ENCODE measurements at regions not wholly inside any gene's neighbourhood (a gene's known extent, or its start where the extent isn't known, plus 50 kb on each side); places are given as distances from the start of the nearest gene placed in this dataset.

GRCh38 chr7:79982141-79982770 lies 152.4 kb upstream of the GNAI1 start:
- H2AFZ ChIP-seq = no peak overlapping the region
- H3K27me3 ChIP-seq (ENCODE audit: insufficient read depth, low read depth) = no peaks in the 10 kb centered on the region

GRCh38 chr7:79980376-79980775 lies 154.3 kb upstream of the GNAI1 start:
- H4K20me1 ChIP-seq (ENCODE audit: insufficient read depth) = no peaks in the 10 kb centered on the region

More at GRCh38 chr7:79982141-79982770, 152.4 kb upstream of the GNAI1 start:
- Histone ChIP-seq H3K36me3 (ENCODE audit: low read depth) (no peaks in the 10 kb centered on the region), H4K20me1 (ENCODE audit: insufficient read depth) (no peaks in the 10 kb centered on the region), H3K4me2 (peak overlapping the region; percentile 24; the same call in 1 of the 2 replicates), H3K27ac (no peak overlapping the region), H3K9me3 (ENCODE audit: insufficient read depth, low read depth) (no peaks in the 10 kb centered on the region), H3K9me2 (ENCODE audit: insufficient read depth) (no peaks in the 10 kb centered on the region), H3K79me2 (ENCODE audit: low read depth) (no peaks in the 10 kb centered on the region), H3K4me1 (replicated peaks; ENCODE audit: insufficient read depth) (peaks cover 12% of the 10 kb centered on the region), H3K4me3 (no peak overlapping the region), H3F3A (ENCODE audit: insufficient read depth, low read depth) (no peaks in the 10 kb centered on the region)
- no peak for TF ChIP-seq CTCF (conservative IDR thresholded peaks at IDR 0.05)
- no peak for TF ChIP-seq EZH2 (IDR thresholded peaks at IDR 0.05; ENCODE audit: low read depth)
- ChIA-PET POLR2A (ENCODE audit: unreplicated experiment) (no interaction called here), CTCF (no interaction called here)
- DNase-seq = no peak
- BruUV-seq (replicated peaks) = no TSS peak
- intact Hi-C loops (cut with micrococcal nuclease; ENCODE audit: unreplicated experiment) = no loop called here

GRCh38 chr7:79979437-79979836 lies 155.2 kb upstream of the GNAI1 start:
- POLR2A ChIA-PET (ENCODE audit: unreplicated experiment) = interaction anchor here (0.6 kb wide), 1 partner anchor 11 kb away, joined by 7 read pairs; no protein-coding TSS in a partner anchor
- no peaks in the 10 kb centered on the region for H3K9me2 ChIP-seq (ENCODE audit: insufficient read depth)
- no peaks in the 10 kb centered on the region for H3K9me3 ChIP-seq (ENCODE audit: insufficient read depth, low read depth)
- H4K20me1 ChIP-seq (ENCODE audit: insufficient read depth) = no peaks in the 10 kb centered on the region
- no peak overlapping the region for H3K4me3 ChIP-seq
- H3F3A ChIP-seq (ENCODE audit: insufficient read depth, low read depth) = no peaks in the 10 kb centered on the region
- TF ChIP-seq EZH2 (IDR thresholded peaks at IDR 0.05; ENCODE audit: low read depth) (no peak), CTCF (conservative IDR thresholded peaks at IDR 0.05) (no peak)
- CTCF ChIA-PET = no interaction called here
- peaks cover 12% of the 10 kb centered on the region for H3K4me1 ChIP-seq (replicated peaks; ENCODE audit: insufficient read depth)
- H3K36me3 ChIP-seq (ENCODE audit: low read depth) = no peaks in the 10 kb centered on the region
- H3K27me3 ChIP-seq (ENCODE audit: insufficient read depth, low read depth) = no peaks in the 10 kb centered on the region
- no peak overlapping the region for H3K27ac ChIP-seq
- H3K4me2 ChIP-seq = no peak overlapping the region
- H3K79me2 ChIP-seq (ENCODE audit: low read depth) = no peaks in the 10 kb centered on the region
- intact Hi-C loops (cut with micrococcal nuclease; ENCODE audit: unreplicated experiment) = no loop called here
- no peak for DNase-seq
- no TSS peak for BruUV-seq (replicated peaks)
- H2AFZ ChIP-seq = no peak overlapping the region

More at GRCh38 chr7:79980376-79980775, 154.3 kb upstream of the GNAI1 start:
- no peak overlapping the region for H3K4me3 ChIP-seq
- POLR2A ChIA-PET (ENCODE audit: unreplicated experiment) = no interaction called here
- peaks cover 12% of the 10 kb centered on the region for H3K4me1 ChIP-seq (replicated peaks; ENCODE audit: insufficient read depth)
- H3K27ac ChIP-seq = no peak overlapping the region
- intact Hi-C loops (cut with micrococcal nuclease; ENCODE audit: unreplicated experiment) = no loop called here
- H3K9me2 ChIP-seq (ENCODE audit: insufficient read depth) = no peaks in the 10 kb centered on the region
- no peaks in the 10 kb centered on the region for H3F3A ChIP-seq (ENCODE audit: insufficient read depth, low read depth)
- H3K4me2 ChIP-seq = no peak overlapping the region
- TF ChIP-seq EZH2 (IDR thresholded peaks at IDR 0.05; ENCODE audit: low read depth) (no peak), CTCF (conservative IDR thresholded peaks at IDR 0.05) (no peak)
- no peak overlapping the region for H2AFZ ChIP-seq
- DNase-seq = no peak
- CTCF ChIA-PET = no interaction called here
- BruUV-seq (replicated peaks) = no TSS peak
- H3K27me3 ChIP-seq (ENCODE audit: insufficient read depth, low read depth) = no peaks in the 10 kb centered on the region
- H3K9me3 ChIP-seq (ENCODE audit: insufficient read depth, low read depth) = no peaks in the 10 kb centered on the region
- H3K79me2 ChIP-seq (ENCODE audit: low read depth) = no peaks in the 10 kb centered on the region
- H3K36me3 ChIP-seq (ENCODE audit: low read depth) = no peaks in the 10 kb centered on the region
